Karpas-422 (cell line): ENCODE measurements at regions not wholly inside any gene's neighbourhood (a gene's known extent, or its start where the extent isn't known, plus 50 kb on each side); places are given as distances from the start of the nearest gene placed in this dataset.

Experiments
- DNase-seq: peaks from one replicate; pipeline ENCODE4 v3.0.0-alpha.2; 2015
- H2AFZ ChIP-seq: fragments of 200-600 bp; sonication (generic); 2 replicates; pipeline ENCODE4 v1.6.1; 2014; ENCODE audit warnings: antibody characterized with exemption, low read length, mixed read lengths
- H3K27ac ChIP-seq: fragments of 200-600 bp; sonication (generic); 2 replicates; pipeline ENCODE4 v1.5.1; 2014; ENCODE audit warnings: mild to moderate bottlenecking, low read length, moderate library complexity
- H3K27me3 ChIP-seq: fragments of 200-600 bp; sonication (generic); 2 replicates; pipeline ENCODE4 v1.6.1; 2014; ENCODE audit warnings: low read length, mixed read lengths
- H3K36me3 ChIP-seq: fragments of 200-600 bp; sonication (generic); 2 replicates; pipeline ENCODE4 v1.6.1; 2014; ENCODE audit warnings: low read length, mixed read lengths; ENCODE audit not compliant: insufficient read depth
- H3K4me1 ChIP-seq: fragments of 200-600 bp; sonication (generic); 2 replicates; pipeline ENCODE4 v1.6.1; 2014; ENCODE audit warnings: mild to moderate bottlenecking, low read length, mixed read lengths
- H3K4me2 ChIP-seq: fragments of 200-600 bp; sonication (generic); 2 replicates; pipeline ENCODE4 v1.6.1; 2014; ENCODE audit warnings: low read length, low read depth, mild to moderate bottlenecking; ENCODE audit not compliant: poor library complexity, severe bottlenecking
- H3K4me3 ChIP-seq: fragments of 200-600 bp; sonication (generic); 2 replicates; pipeline ENCODE4 v1.5.1; 2014; ENCODE audit warnings: mild to moderate bottlenecking, antibody characterized with exemption, low read length, mixed read lengths
- H3K79me2 ChIP-seq: fragments of 200-600 bp; sonication (generic); 2 replicates; pipeline ENCODE4 v1.6.1; 2014; ENCODE audit warnings: mild to moderate bottlenecking, low read length, mixed read lengths
- H3K9ac ChIP-seq: fragments of 200-600 bp; sonication (generic); 2 replicates; pipeline ENCODE4 v1.6.0; 2014; ENCODE audit warnings: low read length
- H3K9me2 ChIP-seq: fragments of 200-600 bp; sonication (generic), shearing (Covaris generic); replicated peaks from 2 replicates; pipeline ENCODE4 v1.6.0; 2014; ENCODE audit warnings: mild to moderate bottlenecking, low read length, moderate library complexity; ENCODE audit not compliant: insufficient read depth
- H3K9me3 ChIP-seq: fragments of 300-700, 200-600 bp; sonication (generic); 2 replicates; pipeline ENCODE4 v1.6.1; 2014; ENCODE audit warnings: low read length, mixed read lengths
- H4K20me1 ChIP-seq: fragments of 200-600 bp; sonication (generic); 2 replicates; pipeline ENCODE4 v1.6.1; 2014; ENCODE audit warnings: mild to moderate bottlenecking, antibody characterized with exemption, low read length, low read depth; ENCODE audit not compliant: insufficient read depth

DNA sequence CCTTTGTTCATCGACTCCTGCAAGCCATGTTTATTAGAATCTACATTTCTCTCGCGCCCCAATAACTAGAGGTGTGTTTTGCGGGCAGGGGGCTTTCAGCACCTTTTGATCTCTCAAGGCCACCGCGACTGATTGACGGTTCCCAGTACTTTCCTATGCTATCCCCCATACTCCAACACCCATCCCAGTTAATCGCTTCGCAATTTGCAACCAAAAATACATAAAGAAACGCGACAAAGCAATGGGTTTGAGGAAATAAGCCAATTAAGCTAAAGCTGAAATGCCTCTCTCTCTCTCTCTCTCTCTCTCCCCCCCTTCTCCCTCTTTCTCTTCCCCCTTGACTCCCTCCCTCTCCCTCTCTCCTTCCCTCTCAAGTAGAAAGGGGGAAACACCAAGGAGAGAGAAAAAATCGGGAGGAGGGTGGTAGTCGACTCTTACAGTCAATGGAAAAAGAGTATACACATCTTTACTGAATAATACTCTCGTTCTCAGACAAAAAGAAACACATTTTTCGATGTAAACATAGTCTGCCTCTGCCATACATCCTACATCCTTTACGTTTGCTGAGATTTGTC lies 128.0 kb upstream of the DPYD start:
- H3K9ac ChIP-seq, result no peak overlapping the region
- no peaks in the 10 kb centered on the region for H3K9me3 ChIP-seq
- no peak for DNase-seq
- H3K27me3 ChIP-seq, result no peaks in the 10 kb centered on the region
- no peak overlapping the region for H2AFZ ChIP-seq
- H3K4me3 ChIP-seq, result no peak overlapping the region
- no peak overlapping the region for H3K4me2 ChIP-seq
- no peak overlapping the region for H3K27ac ChIP-seq
- no peaks in the 10 kb centered on the region for H3K9me2 ChIP-seq
- no peaks in the 10 kb centered on the region; the same call in 1 of the 2 replicates for H3K4me1 ChIP-seq
- no peaks in the 10 kb centered on the region for H4K20me1 ChIP-seq
- no peaks in the 10 kb centered on the region for H3K79me2 ChIP-seq
- no peaks in the 10 kb centered on the region for H3K36me3 ChIP-seq

DNA sequence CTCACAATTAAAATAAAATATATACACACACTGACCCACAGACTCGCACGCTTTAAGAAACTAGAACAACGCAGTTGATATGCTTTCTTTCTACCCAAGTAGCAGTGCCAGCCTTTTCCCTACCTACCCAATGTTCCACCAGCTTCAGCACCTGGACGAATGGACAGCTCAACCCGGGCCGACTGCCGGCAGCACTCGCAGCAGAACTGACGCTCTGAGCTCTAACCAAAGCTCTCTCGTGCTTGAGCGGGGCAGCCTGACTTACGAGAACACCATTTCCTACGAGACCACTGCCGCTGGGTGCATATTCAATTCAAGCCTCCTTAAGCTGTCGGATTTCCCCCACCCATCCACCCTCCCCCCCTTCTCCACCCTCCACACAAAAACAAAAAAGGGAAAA lies 127.4 kb upstream of the DPYD start:
- H3K4me1 ChIP-seq, result no peaks in the 10 kb centered on the region; the same call in 1 of the 2 replicates
- H3K79me2 ChIP-seq, result no peaks in the 10 kb centered on the region
- no peak overlapping the region for H3K4me3 ChIP-seq
- no peaks in the 10 kb centered on the region for H3K9me3 ChIP-seq
- H2AFZ ChIP-seq, result no peak overlapping the region
- H3K4me2 ChIP-seq, result no peak overlapping the region
- no peaks in the 10 kb centered on the region for H3K27me3 ChIP-seq
- H4K20me1 ChIP-seq, result no peaks in the 10 kb centered on the region
- no peaks in the 10 kb centered on the region for H3K9me2 ChIP-seq
- H3K36me3 ChIP-seq, result no peaks in the 10 kb centered on the region
- no peak overlapping the region for H3K9ac ChIP-seq
- peak; percentile 81 for DNase-seq
- H3K27ac ChIP-seq, result no peak overlapping the region

DNA sequence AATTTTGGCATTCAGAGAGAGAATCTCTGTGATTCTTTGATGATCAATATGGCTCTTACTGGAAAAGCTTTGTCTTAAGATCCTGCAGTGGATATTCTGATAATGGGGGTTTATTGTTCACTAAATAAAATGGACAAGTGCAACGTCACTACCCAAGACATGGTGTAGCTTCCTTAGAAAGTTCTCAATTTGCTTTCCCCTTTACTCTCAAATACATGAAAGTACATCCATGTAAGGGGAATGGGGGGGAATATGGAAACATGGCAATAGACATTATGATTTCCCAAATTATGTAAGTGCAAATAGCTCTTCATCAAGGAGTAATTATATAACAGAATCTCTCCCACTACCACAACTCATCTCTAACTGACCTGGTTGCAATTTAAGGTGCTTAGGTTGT lies 126.3 kb upstream of the DPYD start:
- no peak overlapping the region for H2AFZ ChIP-seq
- H3K9ac ChIP-seq, result no peak overlapping the region
- no peaks in the 10 kb centered on the region for H3K9me2 ChIP-seq
- H3K79me2 ChIP-seq, result no peaks in the 10 kb centered on the region
- H4K20me1 ChIP-seq, result no peaks in the 10 kb centered on the region
- H3K4me2 ChIP-seq, result no peak overlapping the region
- no peak overlapping the region for H3K4me3 ChIP-seq
- no peaks in the 10 kb centered on the region for H3K27me3 ChIP-seq
- no peaks in the 10 kb centered on the region for H3K9me3 ChIP-seq
- no peaks in the 10 kb centered on the region for H3K36me3 ChIP-seq
- no peak overlapping the region for H3K27ac ChIP-seq
- DNase-seq, result no peak
- no peaks in the 10 kb centered on the region; the same call in 1 of the 2 replicates for H3K4me1 ChIP-seq

DNA sequence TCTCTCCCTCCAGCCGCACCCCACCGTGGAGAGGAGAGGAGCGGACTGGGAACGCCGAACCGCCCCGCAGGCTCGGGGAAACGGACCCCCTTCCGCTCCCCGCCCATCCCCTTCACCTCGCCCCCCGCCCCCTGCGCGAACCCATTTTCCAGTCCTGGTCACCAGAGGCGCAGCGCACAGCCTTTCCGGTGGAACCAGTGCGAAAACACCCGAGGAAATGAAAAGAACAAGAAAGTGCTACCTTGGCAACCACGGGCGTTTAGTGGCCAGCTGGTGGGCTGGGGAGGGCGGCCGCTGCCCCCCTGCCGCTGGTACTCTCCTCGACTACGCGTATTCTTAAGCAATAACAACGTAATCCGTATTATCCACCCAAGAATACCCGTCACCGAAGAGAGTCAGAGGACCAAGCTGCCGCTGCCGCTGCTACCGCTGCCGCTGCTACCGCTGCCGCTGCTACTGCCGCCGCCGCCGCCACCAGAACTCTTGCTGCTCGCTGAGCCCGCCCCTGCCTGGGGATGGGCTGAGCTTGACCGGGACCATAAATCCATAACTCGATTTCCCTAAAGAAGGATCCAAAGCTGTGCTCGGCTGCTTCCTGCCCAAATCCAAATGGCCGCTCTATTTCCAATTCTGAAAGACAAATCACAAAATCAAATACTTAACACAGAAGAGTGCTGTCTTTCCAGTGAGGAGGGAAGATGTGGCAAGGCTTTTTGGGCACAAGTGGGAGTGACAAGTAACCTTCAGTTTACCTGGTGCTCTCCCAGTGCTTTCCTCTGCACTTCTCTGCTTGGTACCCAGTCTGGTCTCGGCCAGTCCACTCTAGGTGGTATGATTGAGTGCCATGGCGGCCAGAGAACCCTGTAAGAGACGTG lies 125.2 kb upstream of the DPYD start:
- DNase-seq, result no peak
- no peak overlapping the region for H3K4me3 ChIP-seq
- no peak overlapping the region for H3K27ac ChIP-seq
- H3K9me3 ChIP-seq, result no peaks in the 10 kb centered on the region
- H2AFZ ChIP-seq, result no peak overlapping the region
- H4K20me1 ChIP-seq, result no peaks in the 10 kb centered on the region
- H3K9me2 ChIP-seq, result no peaks in the 10 kb centered on the region
- no peaks in the 10 kb centered on the region for H3K36me3 ChIP-seq
- no peaks in the 10 kb centered on the region; the same call in 1 of the 2 replicates for H3K4me1 ChIP-seq
- no peak overlapping the region for H3K4me2 ChIP-seq
- no peak overlapping the region for H3K9ac ChIP-seq
- H3K79me2 ChIP-seq, result no peaks in the 10 kb centered on the region
- H3K27me3 ChIP-seq, result no peaks in the 10 kb centered on the region

DNA sequence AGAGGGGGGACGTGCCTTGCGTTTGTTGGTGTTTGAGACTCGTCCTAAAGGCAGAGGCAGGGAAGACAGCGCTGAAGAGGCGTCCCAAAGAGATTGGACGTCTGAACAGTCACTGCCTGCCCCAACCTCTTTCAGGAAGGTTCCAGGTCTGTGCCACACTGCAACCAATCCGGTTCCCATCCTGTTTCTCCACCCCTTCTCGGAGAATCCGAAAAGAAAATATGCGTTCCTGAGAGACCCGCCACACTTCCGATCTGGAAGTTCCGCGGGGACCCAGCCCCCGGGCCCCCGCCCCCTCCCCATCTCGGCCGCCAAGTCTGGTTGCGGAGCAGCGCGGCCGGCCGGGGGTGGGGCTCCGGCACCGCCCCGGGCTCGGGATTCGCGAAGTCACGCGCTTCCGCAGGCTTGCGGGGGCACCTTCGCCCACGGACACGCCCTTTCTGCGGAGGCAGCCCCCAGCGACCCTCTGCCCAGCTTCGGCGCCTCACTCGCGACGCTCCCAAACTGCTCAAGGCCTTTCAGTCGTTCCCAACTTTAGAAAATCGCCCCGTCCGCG lies 124.5 kb upstream of the DPYD start:
- H3K27ac ChIP-seq, result no peak overlapping the region
- no peak overlapping the region for H3K4me3 ChIP-seq
- H3K27me3 ChIP-seq, result no peaks in the 10 kb centered on the region
- H3K79me2 ChIP-seq, result no peaks in the 10 kb centered on the region
- no peak overlapping the region for H3K9ac ChIP-seq
- no peaks in the 10 kb centered on the region for H3K9me2 ChIP-seq
- H3K4me2 ChIP-seq, result no peak overlapping the region
- no peak for DNase-seq
- H3K36me3 ChIP-seq, result no peaks in the 10 kb centered on the region
- H4K20me1 ChIP-seq, result no peaks in the 10 kb centered on the region
- no peak overlapping the region for H2AFZ ChIP-seq
- H3K4me1 ChIP-seq, result no peaks in the 10 kb centered on the region; the same call in 1 of the 2 replicates
- H3K9me3 ChIP-seq, result no peaks in the 10 kb centered on the region

DNA sequence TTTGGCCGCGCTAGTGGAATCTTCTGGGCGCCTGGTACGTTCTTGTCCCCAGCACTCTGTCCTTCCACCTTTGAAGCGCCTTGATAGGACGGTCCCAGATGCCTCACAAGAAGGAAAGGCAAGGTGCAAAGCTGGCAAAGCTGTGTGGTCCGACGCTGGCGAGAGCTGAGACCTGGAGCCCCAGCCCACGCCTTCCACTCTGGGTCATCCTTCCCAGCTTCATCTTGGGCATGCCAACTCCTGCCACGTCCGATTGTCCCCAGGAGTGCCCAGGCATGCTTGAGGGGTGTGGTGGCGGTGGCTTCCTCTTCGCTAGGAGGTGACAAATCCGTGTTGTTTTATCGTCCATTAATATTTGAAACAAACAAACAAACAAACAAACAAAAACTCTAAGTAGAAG lies 123.9 kb upstream of the DPYD start:
- H3K4me3 ChIP-seq, result no peak overlapping the region
- no peaks in the 10 kb centered on the region for H3K9me2 ChIP-seq
- H3K4me1 ChIP-seq, result no peaks in the 10 kb centered on the region; the same call in 1 of the 2 replicates
- H3K9me3 ChIP-seq, result no peaks in the 10 kb centered on the region
- H4K20me1 ChIP-seq, result no peaks in the 10 kb centered on the region
- H3K9ac ChIP-seq, result no peak overlapping the region
- no peaks in the 10 kb centered on the region for H3K36me3 ChIP-seq
- H3K4me2 ChIP-seq, result no peak overlapping the region
- H3K27ac ChIP-seq, result no peak overlapping the region
- DNase-seq, result no peak
- no peaks in the 10 kb centered on the region for H3K27me3 ChIP-seq
- no peak overlapping the region for H2AFZ ChIP-seq
- no peaks in the 10 kb centered on the region for H3K79me2 ChIP-seq

DNA sequence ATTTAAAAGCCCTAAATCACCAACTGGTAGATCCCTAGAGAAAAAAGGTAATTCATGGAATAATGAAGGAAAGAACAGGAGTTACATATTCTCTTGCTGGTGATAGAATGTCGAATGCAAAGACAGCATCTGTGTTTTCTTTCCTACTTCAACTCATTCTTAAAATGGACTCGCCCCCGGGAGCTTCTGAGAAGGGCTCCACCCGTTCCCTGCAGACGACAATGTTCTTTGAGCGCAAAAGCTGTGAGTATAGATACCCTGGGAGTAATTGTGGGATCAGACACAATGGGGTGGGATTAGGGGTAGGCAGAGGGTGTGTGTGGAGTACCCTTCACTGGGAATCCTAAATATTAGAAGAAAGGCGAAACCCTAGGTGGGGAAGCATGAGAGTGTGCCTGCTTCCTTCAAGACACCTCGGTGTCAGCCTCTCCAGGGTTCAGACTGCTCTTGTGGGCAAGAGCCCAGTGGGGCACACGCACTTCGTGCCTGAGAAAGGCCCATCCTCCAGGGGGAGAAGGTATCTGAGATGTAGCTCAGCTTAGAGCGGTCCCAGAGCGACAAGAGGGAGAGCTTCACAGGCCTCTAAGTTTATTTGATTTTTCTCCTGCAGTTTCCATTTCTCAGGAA lies 123.3 kb upstream of the DPYD start:
- H4K20me1 ChIP-seq, result no peaks in the 10 kb centered on the region
- no peak overlapping the region for H3K4me2 ChIP-seq
- H3K9ac ChIP-seq, result no peak overlapping the region
- H3K4me1 ChIP-seq, result no peaks in the 10 kb centered on the region; the same call in 1 of the 2 replicates
- no peaks in the 10 kb centered on the region for H3K79me2 ChIP-seq
- DNase-seq, result no peak
- no peaks in the 10 kb centered on the region for H3K27me3 ChIP-seq
- H3K9me2 ChIP-seq, result no peaks in the 10 kb centered on the region
- no peaks in the 10 kb centered on the region for H3K9me3 ChIP-seq
- H3K4me3 ChIP-seq, result no peak overlapping the region
- no peak overlapping the region for H2AFZ ChIP-seq
- no peak overlapping the region for H3K27ac ChIP-seq
- H3K36me3 ChIP-seq, result no peaks in the 10 kb centered on the region

DNA sequence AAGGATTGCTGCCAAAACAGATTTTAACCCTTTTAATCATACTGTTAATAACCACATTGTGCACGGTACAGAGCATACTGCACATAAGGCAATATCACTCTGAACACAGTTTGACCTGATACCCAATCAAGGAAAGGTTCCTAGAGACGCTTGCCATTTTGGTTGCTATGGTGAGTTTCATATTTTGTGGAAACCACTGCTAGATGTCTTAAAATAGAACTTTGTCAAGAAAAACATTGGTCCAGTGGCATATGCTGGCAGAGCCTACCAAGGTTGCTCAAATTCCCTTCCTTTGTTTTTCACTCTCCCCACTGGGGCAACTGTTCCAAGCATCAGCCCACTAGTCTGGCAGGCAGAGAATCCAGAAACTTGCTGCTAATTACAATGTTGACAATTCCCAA lies 114.8 kb upstream of the DPYD start:
- Histone ChIP-seq H4K20me1 (no peaks in the 10 kb centered on the region), H3K9me2 (no peaks in the 10 kb centered on the region), H3K27ac (no peak overlapping the region), H3K27me3 (no peaks in the 10 kb centered on the region), H3K4me1 (peaks cover 9% of the 10 kb centered on the region), H3K4me3 (no peak overlapping the region), H2AFZ (no peak overlapping the region), H3K79me2 (no peaks in the 10 kb centered on the region), H3K9ac (no peak overlapping the region), H3K4me2 (no peak overlapping the region), H3K36me3 (no peaks in the 10 kb centered on the region), H3K9me3 (no peaks in the 10 kb centered on the region)
- DNase-seq, result no peak
